HS-27A (cell line): ENCODE measurements at regions not wholly inside any gene's neighbourhood (a gene's known extent, or its start where the extent isn't known, plus 50 kb on each side); places are given as distances from the start of the nearest gene placed in this dataset.
"Not testable (repeated sequence)": the region's sequence is repeated elsewhere in the genome, so short reads cannot be mapped to it uniquely, and the experiment has no call there.

Experiments used
- DNase-seq: peaks from one replicate; pipeline ENCODE4 v3.0.0-alpha.2; 2012; ENCODE audit warnings: low read depth, missing footprints

GRCh38 chr5:67813877-67814539 lies 401.5 kb upstream of the PIK3R1 start:
- DNase-seq, result no peak

DNA sequence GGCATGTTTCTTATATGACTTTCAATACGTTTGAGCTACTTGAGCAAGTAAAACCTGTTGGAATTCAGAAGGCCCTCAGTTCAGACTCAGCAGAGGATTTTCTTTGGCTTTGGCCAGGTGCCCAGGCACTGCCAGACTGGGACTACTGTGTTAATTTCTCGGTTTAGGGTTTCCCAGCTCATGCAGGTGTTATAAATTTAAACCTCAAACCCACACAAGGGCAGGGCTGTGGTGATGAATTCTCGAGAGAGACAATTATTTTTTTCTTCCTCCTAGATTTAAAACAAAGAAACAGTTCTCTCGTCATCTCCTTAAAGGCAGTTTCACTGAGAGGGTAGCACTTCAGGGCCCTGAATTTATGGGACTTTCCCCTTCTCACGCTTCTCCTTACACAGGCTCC lies 406.0 kb upstream of the PIK3R1 start:
- DNase-seq, result no peak

DNA sequence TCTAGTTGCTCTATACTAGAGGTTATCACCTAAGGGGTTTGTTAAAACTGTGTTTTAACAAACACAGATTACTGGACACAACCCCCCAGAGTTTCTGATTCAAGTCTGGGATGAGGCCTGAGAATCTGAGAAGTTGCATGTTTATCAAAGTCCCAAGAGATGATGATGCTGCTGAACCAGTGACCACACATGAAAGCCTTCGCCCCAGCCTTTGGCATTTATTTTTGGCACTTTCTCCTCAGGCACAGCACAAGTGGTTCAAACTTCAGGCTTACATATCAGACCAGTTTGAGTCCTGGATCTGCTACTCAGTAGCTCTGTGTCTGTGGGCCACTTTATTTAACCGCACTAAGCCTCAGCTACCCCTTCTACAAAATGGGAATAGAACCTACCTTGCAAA lies 407.2 kb upstream of the PIK3R1 start:
- DNase-seq, result no peak

DNA sequence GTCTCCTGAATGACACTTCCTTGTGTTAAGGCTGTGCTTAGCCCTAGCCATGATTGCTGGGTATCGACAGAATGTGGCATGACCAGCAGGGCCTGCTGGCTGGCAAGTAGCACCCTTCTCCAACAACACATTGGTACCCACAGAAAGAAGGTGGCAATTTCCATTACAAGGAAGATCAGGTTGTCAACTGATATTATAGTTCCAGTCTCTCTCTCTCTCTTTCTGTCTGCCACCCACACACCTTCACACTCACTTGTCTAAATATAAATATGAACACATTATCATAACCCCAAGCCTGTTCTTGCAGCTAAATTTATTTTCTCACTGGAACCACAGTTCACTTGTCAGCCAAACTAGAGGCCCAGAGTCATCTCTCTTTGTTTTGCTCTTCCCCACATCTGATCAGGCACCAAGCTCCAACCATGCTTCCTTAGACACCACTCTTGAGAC lies 408.1 kb upstream of the PIK3R1 start:
- DNase-seq, result no peak

DNA sequence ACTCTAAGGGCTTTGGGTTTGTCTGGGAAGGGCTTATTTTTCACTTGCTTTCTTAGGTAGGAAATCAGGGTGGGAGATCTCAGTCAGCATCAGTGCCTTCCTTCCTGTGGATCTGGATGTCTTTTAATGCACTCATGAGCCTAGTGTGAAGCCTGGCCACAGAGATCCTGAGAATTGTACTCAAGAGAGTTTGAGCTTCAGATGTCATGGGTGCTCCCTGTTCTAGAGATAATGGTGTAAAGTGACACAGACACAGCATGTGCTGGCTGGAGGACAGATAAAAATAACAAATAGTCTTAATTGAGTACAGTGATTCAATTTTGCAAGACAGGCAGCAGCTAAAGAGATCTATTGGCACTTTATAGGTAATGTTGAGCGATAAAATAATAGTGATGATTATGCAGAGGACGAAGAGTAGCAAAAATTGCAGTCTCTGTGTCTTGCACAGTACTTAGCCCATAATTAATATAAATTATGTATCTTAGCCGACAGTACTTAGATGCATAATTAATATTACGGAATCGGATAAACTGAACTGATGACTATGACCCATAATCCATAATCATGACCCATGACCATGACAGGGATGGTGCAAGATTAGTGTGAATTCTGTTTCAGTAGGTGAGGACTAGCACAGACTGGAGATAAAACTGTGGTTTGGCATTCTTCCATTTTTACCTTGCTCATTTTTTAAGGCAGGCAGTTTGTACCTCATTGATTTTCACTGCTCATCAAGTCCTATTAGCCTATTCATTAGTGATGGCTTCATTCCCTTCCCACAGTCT lies 408.7 kb upstream of the PIK3R1 start:
- DNase-seq, result no peak

DNA sequence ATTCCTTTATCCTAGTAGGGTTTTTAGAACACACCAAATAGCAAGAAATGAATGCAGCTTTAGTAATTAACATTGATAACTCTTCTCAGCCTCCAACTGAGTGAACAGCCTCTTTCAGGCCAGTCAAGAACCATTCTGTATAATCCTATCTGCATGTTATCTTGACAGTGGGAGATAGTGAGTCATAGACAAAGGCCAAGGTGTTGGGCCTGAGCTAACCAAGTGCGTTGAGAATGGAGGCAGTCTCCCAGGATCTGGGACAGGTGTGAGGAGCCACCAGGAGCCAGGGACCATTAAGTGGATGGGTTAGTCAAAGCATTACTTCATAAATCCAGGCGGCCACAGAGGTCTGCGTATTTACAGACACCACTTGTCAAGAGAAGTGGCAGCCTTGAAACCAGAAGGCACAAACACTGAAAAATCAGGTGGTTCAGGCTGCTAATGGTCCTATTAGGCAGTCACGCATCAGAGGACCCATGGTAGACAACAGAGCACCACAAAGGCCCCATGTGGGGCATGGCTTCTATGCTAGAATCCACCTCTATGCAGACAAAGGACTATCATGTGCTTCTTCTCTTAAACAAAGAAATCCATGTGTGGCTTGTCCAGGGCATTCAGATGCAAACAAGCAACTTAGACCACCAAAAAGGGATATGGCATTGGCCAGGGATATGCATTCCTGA lies 409.7 kb upstream of the PIK3R1 start:
- no peak for DNase-seq

DNA sequence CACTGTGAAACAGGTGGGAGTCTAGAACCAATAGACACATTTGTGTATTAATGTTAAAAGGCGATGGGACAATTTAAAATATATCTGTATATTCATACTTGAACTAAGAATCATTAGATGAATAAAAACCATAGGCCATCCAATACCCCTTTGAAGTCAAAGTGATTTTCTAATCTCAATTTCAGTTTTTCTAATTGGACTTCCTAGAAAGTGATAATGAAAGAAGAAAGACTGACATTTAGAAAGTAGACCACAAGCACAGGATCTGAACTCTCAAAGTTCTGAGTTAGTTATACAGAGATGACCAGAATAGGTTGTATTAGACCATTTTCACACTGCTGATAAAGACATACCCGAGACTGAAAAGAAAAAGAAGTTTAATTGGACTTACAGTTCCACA lies 412.8 kb upstream of the PIK3R1 start:
- no peak for DNase-seq

GRCh38 chr5:67799732-67800234 lies 415.8 kb upstream of the PIK3R1 start:
- no peak for DNase-seq

- DNase-seq, result not testable (repeated sequence)
Measured at GRCh38 chr5:67798470-67798869, 417.1 kb upstream of the PIK3R1 start.

- DNase-seq, result no peak
Measured at GRCh38 chr5:67795781-67796477, 419.6 kb upstream of the PIK3R1 start.

GRCh38 chr5:67793966-67794365 lies 421.6 kb upstream of the PIK3R1 start:
- no peak for DNase-seq

DNA sequence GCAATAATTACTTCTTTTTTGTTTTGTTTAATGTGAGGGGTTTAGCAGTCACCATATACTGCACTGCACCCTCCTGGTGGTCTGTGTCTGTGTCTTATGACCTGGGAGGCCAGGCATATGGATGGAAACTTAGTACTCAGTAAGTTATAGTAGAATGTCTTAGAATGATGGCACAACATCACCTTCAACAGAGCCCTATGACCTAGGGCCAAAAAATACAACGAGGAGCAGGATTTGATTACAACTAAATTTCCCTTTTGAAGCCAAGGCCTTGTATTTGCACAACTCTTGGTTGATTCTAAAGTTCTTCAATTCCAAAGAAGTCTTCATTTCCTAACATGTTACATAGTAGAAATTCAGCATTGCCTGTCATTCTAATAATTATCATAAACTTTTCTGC lies 422.1 kb upstream of the PIK3R1 start:
- DNase-seq, result no peak

- DNase-seq, result no peak
Measured at GRCh38 chr5:67792891-67793290, 422.7 kb upstream of the PIK3R1 start.

- no peak for DNase-seq
Measured at GRCh38 chr5:67790390-67790789, 425.2 kb upstream of the PIK3R1 start.

DNA sequence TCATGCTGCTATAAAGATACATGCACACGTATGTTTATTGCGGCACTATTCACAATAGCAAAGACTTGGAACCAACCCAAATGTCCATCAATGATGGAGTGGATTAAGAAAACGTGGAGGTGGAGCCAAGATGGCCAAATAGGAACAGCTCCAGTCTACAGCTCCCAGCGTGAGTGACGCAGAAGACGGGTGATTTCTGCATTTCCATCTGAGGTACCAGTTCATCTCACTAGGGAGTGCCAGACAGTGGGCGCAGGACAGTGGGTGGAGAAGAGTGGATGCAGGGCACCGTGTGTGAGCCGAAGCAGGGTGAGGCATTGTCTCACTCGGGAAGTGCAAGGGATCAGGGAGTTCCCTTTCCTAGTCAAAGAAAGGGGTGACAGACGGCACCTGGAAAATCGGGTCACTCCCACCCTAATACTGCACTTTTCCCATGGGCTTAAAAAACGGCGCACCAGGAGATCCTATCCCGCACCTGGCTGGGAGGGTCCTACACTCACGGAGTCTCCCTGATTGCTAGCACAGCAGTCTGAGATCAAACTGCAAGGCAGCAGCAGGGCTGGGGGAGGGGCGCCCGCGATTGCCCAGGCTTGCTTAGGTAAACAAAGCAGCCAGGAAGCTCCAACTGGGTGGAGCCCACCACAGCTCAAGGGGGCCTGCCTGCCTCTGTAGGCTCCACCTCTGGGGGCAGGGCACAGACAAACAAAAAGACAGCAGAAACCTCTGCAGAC lies 435.5 kb upstream of the PIK3R1 start:
- not testable (repeated sequence) for DNase-seq

- no peak for DNase-seq
Measured at GRCh38 chr5:67774786-67775185, 440.8 kb upstream of the PIK3R1 start.

DNA sequence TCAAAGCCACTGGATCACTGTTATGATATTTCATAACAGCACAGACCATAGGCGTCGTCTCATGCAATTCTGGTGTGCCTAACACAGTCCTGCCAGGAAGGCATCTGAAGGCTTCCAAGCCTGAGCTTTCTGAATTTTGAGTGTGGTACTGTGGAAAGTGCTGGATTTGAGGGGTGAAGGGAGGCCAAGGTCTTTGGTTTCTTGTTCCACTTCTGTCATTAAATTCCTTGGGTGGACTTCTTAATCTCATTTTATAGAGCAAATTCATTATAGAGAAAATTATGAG lies 441.3 kb upstream of the PIK3R1 start:
- no peak for DNase-seq

- no peak for DNase-seq
Measured at GRCh38 chr5:67773411-67774266, 441.9 kb upstream of the PIK3R1 start.

GRCh38 chr5:67771791-67772190 lies 443.8 kb upstream of the PIK3R1 start:
- no peak for DNase-seq

DNA sequence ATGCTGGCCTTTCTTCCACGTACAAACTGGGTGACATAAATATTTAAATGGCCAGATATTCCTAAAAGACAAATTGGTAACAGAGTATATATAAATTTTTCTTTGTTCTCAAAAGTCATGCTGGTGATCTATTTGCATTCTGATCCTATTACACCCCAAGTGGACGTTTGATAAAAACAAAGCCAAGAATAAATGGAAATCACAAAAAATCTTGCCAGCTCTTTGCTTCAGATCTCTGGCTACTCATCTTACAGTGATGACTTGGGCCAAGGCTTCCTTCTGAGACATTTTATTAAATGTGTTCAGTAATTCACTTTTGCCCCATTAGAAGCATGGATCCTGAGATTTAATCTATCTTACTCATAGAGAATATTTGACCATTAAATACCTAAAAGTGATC lies 444.3 kb upstream of the PIK3R1 start:
- DNase-seq, result no peak
